Dermis blood vessel endothelial cell (primary cell): ENCODE measurements at regions not wholly inside any gene's neighbourhood (a gene's known extent, or its start where the extent isn't known, plus 50 kb on each side); places are given as distances from the start of the nearest gene placed in this dataset.
"Not testable (repeated sequence)": the region's sequence is repeated elsewhere in the genome, so short reads cannot be mapped to it uniquely, and the experiment has no call there.

Experiments
- DNase-seq: peaks from one replicate; pipeline ENCODE4 v3.0.0; 2010

- DNase-seq, result peak; percentile 68
Measured at GRCh38 chr21:16117851-16118590, 388.2 kb downstream of the USP25 start.

DNA sequence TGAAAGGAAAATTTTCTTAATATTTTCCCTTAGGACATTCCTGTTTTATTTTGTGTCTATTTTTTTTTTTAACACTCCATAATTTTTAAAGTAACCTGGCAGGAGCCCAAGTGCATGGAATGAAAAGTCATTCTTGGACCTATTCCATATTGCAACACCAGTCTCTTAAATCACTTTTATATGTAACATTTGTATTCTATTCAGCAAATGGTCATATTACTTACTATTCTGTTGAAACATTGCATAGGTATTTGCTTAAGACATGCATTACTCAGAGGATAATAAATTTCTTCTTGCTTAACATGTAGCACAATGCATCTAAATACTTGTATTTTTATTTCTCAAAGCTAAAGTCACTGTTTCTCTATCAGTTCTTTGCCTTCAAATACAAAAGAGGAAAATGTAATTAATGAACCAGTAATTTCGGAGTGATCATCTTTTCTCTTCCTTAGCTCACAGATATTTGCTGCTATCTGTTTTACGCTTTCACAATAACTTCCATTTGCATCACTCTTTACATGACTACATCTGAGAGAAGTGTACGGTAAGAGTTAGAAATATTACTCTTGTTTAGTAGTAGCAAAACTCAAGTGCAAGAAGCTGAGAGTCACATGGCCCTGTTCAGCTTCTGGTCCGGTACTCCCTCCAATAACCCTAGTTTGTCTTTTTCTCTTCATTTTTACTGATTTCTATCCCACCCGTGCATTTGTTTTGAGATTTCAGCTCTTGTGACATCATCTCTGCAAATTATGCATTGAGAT, 394.8 kb downstream of the USP25 start:
- peak; percentile 63 for DNase-seq

DNA sequence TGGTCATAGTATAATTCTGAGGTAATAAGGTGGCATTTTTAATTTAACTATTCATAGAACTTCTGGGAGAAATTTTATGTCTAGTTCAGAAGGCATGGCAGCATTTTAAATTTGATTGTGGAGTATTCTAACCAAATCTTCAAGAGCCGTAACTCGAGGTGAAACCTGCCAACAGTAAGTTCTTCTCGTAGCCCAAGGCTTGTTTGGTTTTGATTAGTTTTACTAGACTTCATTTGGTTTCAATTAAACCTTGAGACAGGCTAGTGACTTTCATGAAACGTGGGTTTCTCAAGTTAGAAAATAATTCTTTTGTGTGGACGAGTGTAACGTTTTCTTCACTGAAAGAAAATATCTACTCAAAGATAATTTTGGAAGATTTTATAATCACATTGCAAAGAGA, 395.5 kb downstream of the USP25 start:
- DNase-seq, result no peak

- not testable (repeated sequence) for DNase-seq
Measured at GRCh38 chr21:16132453-16132852, 402.7 kb downstream of the USP25 start.

GRCh38 chr21:16133248-16133647, 403.5 kb downstream of the USP25 start:
- DNase-seq, result no peak

- DNase-seq, result no peak
Measured at GRCh38 chr21:16134134-16134533, 404.4 kb downstream of the USP25 start.

DNA sequence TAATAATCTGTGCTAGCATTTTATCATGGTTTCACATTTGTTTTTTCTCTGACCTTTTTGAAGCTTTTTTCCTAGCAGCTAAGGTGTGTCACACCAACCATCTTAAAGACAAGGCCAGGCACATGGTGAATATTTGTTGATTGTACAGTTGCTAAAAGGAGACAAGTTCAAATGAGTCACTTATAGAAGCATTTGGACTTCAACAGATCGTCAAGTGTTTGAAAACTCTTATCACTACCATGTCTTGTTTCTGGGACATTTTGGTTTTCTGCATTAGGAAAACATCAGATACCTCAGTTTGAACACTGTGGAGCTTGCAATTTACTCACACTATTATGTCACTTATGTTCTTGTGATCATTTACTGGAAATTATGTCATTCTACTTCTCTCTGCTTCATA, 407.3 kb downstream of the USP25 start:
- no peak for DNase-seq

- DNase-seq, result no peak
Measured at GRCh38 chr21:16145052-16145451, 415.3 kb downstream of the USP25 start.

GRCh38 chr21:16145479-16145878, 415.7 kb downstream of the USP25 start:
- no peak for DNase-seq

DNA sequence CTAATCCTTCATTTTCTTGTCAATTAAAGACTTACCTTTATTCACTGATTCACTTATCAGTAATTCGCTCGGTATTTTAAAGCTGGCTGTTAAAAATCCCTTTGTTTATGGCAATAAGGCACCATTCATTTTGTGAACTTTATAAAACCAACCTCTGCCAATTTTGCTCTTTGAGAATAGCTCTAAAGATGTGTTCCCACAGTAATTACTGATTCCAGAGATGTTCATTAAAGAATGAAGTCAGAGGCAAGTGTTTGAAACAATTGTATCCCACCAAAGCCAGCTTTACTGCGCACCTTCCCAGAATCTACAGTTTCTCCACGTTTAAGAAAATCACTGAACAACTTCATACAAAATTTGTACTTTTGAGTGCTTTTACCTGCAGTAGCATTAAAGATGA, 424.5 kb downstream of the USP25 start:
- DNase-seq, result no peak

GRCh38 chr21:16154951-16155635, 425.3 kb downstream of the USP25 start:
- DNase-seq, result no peak

GRCh38 chr21:16156841-16157489, 427.2 kb downstream of the USP25 start:
- DNase-seq, result no peak

DNA sequence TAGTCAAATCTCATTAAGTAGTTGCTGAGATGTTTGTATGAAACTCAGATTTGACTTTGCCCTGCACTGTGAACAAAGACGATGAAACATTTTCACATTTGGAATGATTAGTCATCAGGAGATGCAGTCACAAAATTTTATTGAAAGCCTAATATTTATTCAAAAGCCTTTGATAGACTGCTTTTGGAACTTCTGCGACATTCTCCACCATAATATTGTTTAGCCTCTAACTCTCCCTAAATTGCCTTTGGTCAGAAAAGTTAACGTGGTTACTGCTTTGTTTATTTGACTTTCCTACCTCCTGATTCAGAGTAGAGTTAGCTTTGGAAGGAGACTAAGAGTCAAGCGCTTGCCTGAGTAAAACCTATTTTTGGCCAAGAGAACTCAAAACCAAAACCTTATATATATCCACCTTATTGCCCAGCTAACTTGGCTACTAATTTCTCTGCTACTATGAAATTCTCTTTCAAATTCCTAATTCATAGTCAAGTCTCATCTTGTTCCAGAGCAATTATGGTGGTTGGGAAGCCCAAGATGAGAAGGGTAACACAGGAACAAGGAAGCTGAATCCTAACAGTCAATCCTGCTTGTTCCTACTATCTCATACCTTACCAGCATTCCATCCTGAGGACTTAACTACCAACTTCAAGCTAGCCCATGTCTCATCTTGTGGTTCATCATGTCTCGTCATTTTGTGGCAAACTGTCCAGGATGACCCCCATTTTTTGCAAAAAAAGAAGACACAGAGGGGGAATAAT, 429.6 kb downstream of the USP25 start:
- DNase-seq, result no peak

DNA sequence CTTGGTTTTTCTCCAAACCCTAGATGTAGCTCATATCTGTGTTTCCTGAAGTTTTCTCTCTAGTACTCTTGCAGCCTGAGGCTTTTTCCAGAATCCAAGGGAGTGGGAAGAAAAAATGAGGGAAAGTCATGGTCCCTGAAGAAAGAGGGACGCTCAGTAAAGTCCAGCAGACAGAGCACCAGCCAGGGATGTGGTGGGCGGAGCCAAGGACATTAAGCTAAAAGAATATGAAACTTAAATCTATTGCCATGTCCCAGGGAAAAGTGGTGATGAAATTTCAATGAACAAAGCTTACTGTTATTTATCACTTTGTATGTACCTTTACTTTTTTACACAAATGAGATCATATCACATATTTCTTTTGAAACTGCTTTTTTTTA, 430.2 kb downstream of the USP25 start:
- DNase-seq, result no peak

GRCh38 chr21:16162953-16163352, 433.2 kb downstream of the USP25 start:
- no peak for DNase-seq

- DNase-seq, result no peak
Measured at GRCh38 chr21:16169102-16169511, 439.3 kb downstream of the USP25 start.

DNA sequence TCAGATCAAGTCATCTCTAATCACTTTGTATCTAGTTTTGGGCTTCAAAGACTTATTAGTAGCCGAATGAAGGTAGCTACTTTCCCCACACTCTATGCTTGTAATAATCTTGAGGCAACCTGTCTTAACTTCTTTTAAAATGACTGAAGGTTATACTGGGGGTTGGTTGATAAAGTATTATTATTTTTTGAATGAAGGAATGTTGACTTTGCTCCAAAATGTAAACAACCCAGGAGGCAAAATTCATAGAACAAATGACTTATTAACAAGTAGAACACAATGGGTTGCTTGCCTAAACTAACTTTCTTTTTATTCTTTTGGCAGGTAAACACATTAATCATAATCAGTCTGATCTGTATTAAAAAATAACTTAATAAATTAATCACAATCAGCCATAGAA, 440.0 kb downstream of the USP25 start:
- DNase-seq, result no peak

DNA sequence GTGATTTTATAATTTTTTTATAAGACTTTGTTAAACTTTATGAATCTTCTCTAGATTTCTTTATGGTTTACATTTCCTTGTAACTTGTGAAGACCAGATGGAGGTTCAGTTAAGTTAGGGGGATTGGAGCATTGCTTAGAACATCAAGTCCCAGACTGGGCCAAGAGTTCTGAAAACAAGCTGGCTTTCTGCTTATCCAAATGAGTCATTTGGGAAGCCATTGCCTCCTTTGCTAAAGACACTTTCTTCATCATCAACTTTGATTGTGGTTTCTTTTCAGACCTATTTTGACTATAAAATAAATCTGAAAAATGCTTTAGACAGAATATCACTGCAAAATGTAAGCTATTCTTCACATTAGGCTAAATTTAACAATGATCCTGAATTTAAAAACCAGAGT, 446.8 kb downstream of the USP25 start:
- DNase-seq, result no peak

- no peak for DNase-seq
Measured at GRCh38 chr21:16177532-16177931, 447.8 kb downstream of the USP25 start.

DNA sequence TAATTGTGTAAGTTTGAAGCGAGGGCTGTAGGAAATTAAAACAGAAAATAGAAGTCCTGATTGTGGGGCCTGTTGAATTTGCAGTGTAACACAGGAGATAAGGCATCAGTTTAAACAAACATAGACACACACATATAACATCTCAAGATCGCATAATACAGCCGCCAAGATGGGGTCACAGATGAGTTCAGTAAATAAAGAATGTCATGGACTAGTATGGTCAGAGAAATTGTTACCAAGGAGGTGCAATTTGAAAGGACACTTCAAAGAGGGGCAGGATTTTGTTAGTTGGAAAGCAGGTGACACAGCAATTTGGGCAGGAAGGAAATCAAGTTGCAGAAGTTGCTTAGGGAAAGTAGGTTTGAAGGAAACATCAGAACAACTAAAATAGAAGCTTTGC, 450.0 kb downstream of the USP25 start:
- DNase-seq, result peak; percentile 4

DNA sequence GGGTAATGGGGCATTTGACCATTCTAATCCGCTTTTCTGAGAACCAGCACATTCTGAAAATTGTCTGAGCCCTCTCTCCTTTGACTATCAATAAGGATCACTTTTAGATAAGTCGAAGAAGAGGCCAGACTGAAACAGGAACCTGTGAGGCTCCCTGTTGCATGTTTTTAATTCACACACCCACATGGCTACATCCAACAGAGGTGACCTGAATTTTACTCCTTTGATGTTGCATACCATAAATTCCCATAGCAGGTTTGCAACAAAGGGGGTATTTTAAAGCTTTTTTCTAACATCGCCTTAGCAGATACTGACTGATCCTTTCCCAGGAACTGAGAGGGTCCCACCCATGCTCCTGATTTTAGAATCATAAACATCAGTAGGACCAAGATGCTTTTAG, 450.8 kb downstream of the USP25 start:
- no peak for DNase-seq

DNA sequence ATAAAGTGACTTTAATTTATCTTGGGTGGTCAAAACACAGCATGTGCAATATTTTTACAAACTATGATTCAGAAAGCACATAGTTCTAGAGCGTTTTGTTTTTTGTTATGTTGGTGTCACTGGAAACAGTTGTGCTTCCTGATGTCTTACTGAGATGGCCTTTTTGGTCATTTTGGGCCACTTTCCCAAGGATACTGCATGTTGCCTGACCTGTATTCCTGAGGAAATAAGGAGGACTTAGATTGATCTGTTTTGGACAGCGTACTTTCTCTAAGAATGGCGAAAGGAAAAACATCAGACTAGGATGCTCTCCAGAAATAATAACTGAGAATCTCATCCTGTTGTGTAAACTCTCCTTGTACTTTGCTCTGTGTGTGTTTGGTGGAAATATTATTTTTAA, 451.2 kb downstream of the USP25 start:
- peak; percentile 71 for DNase-seq

DNA sequence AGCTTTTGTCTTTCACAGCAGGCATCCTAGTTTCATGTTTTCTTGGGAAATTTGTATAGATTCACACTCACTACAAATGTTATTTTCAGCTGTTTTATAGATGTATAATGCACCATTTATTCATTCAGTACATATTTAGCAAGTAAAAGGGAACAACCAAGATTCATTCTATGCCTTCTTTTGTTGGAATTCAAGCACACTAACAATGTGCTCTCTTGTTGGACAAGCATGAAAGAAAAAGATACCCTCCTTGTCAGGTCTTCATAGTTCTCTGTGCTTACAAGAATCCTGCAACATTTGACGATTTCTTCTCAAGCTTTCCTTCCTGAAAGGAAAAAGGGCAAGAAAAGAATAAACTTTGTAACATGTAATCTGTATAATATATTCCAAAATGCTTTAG, 456.0 kb downstream of the USP25 start:
- no peak for DNase-seq
